ENCODE measurements at regions not wholly inside any gene's neighbourhood (a gene's known extent, or its start where the extent isn't known, plus 50 kb on each side); places are given as distances from the start of the nearest gene placed in this dataset.

- DNase-seq, result no peak
Observed at GRCh38 chr6:122524056-122524455, 52.4 kb upstream of the SERINC1 start.

- DNase-seq, result peak; percentile 78
Observed at GRCh38 chr6:122530440-122531046, 58.9 kb upstream of the SERINC1 start.

DNA sequence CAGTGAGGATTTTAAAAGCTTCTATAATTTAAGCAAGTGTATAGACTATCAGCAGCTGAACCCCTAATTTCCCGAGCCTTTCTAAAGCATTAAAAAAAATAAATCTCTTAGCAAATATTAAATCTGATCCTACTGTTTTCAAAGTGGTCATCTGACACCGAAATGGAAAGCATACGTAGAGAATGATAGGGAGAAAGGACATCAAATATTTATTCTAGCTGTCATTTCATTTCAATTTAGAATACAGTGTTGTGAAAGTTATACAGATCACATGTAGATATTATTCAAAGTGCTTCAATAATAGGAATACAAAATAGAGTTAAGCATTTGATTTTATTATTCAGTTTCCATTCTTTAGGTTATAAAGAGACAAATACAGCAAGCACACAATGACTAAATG lies 61.9 kb upstream of the PKIB start:
- DNase-seq, result no peak

DNA sequence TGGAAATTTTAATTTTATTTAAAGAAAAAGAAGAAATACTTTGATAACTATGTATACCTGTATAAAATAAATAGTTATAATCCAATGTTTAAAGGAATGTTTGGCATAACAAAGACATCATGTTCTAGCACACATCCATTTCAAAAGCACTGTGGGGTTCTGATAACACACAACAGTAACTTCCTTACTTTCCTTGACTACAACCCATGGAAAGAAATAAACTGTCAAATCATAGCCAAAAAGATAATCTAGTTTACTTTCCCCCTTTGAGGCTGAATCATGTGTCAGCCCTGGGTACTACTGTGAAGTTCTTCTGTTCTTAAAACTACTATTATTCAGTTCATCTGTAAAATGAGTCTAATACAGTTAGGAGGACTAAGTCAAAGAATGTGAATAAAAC lies 61.4 kb upstream of the PKIB start:
- DNase-seq, result no peak

GRCh38 chr6:122553697-122554096 lies 56.5 kb upstream of the PKIB start:
- no peak for DNase-seq

DNA sequence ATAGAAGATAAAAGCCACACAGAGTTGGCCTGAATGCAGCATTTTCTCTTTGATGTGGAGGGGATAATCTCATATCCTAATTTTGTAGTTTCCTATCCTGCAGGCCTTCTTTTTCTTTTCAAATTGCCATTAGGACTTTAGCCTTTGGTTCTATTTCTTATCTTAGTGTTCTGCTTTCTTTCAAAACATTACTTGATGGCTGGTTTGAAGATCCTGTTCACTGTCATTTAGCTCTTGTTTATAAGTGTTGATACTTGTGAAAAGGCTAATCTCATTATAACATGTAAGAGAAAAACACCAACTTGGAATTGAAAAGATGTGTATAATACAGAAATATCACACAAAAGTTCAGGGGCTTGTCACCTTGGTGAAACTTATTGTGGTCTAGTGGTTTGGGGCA lies 54.6 kb upstream of the PKIB start:
- DNase-seq, result no peak

DNA sequence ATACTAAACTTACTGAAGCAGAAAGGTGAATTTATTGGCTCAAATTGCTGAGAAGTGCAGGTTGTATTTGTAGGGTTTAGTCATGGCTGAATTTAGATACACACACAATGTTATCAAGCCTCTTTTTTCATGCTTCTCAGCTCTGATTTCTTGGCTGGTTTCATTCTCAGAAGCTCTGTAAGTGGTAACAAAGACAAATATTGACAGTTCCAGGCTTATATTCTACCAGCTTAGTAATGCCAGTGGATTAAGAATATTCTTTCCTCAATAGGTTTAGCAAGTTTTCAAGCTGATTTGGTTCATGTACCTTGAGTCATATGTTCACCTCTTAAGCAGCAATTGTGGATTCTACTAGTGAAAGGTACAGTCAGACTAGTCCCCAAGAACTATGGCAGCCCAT lies 52.1 kb upstream of the PKIB start:
- DNase-seq, result no peak

Measured in suppressor macrophage treated with lipopolysaccharide for 4 hours (primary cell).